Smooth muscle cell (in vitro differentiated cells): ENCODE measurements at regions not wholly inside any gene's neighbourhood (a gene's known extent, or its start where the extent isn't known, plus 50 kb on each side); places are given as distances from the start of the nearest gene placed in this dataset.
"Not testable (repeated sequence)": the region's sequence is repeated elsewhere in the genome, so short reads cannot be mapped to it uniquely, and the experiment has no call there.

Source experiments
- DNase-seq: peaks from one replicate; lab custom pipeline; 2025; ENCODE audit not compliant: unreplicated experiment; lab: John Stamatoyannopoulos, UW
- H2AFZ ChIP-seq: fragments of 200-600 bp; sonication (generic); 2 replicates; pipeline ENCODE4 v1.6.0; 2016; ENCODE audit warnings: antibody characterized with exemption, low read depth, mild to moderate bottlenecking
- H3F3A ChIP-seq: fragments of 200-600 bp; sonication (generic); 2 replicates; pipeline ENCODE4 v1.6.0; 2017; ENCODE audit warnings: antibody characterized with exemption, low read depth
- H3K27ac ChIP-seq: fragments of 200-600 bp; sonication (generic); 2 replicates; pipeline ENCODE4 v1.5.1; 2016; ENCODE audit warnings: low read depth, mild to moderate bottlenecking
- H3K27me3 ChIP-seq: fragments of 200-600 bp; sonication (generic); 2 replicates; pipeline ENCODE4 v1.6.1; 2016; ENCODE audit warnings: low read depth, mild to moderate bottlenecking
- H3K36me3 ChIP-seq: fragments of 200-600 bp; sonication (generic); 2 replicates; pipeline ENCODE4 v1.5.1; 2016; ENCODE audit warnings: low read depth
- H3K4me1 ChIP-seq: fragments of 200-600 bp; sonication (generic); 2 replicates; pipeline ENCODE4 v1.5.1; 2016; ENCODE audit warnings: low read depth
- H3K4me2 ChIP-seq: fragments of 200-600 bp; sonication (generic); 2 replicates; pipeline ENCODE4 v1.6.0; 2016; ENCODE audit warnings: mild to moderate bottlenecking
- H3K4me3 ChIP-seq: fragments of 200-600 bp; sonication (generic); 2 replicates; pipeline ENCODE4 v1.5.1; 2016; ENCODE audit warnings: mild to moderate bottlenecking
- H3K79me2 ChIP-seq: fragments of 200-600 bp; sonication (generic); 2 replicates; pipeline ENCODE4 v1.6.0; 2016; ENCODE audit warnings: low read depth, mild to moderate bottlenecking
- H3K9ac ChIP-seq: fragments of 200-600 bp; sonication (generic); 2 replicates; pipeline ENCODE4 v1.6.0; 2016; ENCODE audit warnings: low read depth
- H3K9me3 ChIP-seq: fragments of 200-600 bp; sonication (generic); replicated peaks from 2 replicates; pipeline ENCODE4 v1.5.1; 2016; ENCODE audit warnings: low read depth
- H4K20me1 ChIP-seq: fragments of 200-600 bp; sonication (generic); 2 replicates; pipeline ENCODE4 v1.6.0; 2016; ENCODE audit warnings: low read depth
- WGBS: methylation state at CpG from one replicate; pipeline ENCODE4 v1.1.7; 2016; ENCODE audit warnings: low lambda C conversion rate; 5-methylcytosine and 5-hydroxymethylcytosine counted together
- TF ChIP-seq, protein P1 (sequence below): fragments of 200-600 bp; sonication (generic); IDR thresholded peaks from 2 replicates; pipeline ENCODE4 v1.5.1; 2017; ENCODE audit warnings: borderline replicate concordance, mild to moderate bottlenecking, antibody characterized with exemption; ENCODE audit not compliant: insufficient read depth, poor library complexity, severe bottlenecking

DNA sequence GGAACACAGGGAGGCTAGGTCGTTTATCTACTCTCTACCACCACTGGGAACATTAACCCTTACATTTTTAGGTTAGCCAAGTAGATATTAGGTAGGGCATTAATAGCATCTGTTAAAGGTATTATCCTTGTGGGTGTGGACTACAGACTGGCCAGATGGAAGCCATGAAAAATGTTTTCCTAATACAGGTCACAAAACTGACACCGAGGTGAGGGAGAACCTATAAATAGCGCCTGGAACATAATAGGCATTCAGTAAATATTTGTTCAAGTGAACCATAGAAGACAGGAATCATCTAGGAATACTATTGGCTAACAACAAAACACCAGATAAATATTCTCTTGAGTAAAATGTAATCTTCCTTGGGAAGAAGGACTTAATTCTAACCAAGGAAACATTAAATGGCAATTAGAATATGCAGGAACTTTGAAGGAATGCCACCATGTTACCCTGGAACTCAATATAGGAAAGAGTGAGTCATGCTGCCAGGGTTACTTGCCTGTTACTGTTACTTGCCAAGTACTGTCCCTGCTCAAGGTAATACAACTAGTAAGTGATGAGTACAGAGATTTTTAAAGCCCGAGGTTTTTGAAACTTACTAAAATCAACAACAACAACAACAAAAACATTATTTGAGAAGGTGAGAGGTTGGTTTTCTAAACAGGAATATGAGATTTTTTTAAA lies 79.0 kb downstream of the SOX3 start:
- no peak overlapping the region for H3K9ac ChIP-seq
- no peak for DNase-seq
- H3K27ac ChIP-seq: no peak overlapping the region
- TF ChIP-seq, protein P1, sequence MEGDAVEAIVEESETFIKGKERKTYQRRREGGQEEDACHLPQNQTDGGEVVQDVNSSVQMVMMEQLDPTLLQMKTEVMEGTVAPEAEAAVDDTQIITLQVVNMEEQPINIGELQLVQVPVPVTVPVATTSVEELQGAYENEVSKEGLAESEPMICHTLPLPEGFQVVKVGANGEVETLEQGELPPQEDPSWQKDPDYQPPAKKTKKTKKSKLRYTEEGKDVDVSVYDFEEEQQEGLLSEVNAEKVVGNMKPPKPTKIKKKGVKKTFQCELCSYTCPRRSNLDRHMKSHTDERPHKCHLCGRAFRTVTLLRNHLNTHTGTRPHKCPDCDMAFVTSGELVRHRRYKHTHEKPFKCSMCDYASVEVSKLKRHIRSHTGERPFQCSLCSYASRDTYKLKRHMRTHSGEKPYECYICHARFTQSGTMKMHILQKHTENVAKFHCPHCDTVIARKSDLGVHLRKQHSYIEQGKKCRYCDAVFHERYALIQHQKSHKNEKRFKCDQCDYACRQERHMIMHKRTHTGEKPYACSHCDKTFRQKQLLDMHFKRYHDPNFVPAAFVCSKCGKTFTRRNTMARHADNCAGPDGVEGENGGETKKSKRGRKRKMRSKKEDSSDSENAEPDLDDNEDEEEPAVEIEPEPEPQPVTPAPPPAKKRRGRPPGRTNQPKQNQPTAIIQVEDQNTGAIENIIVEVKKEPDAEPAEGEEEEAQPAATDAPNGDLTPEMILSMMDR: no peak
- H3K4me3 ChIP-seq: no peak overlapping the region
- H3K79me2 ChIP-seq: no peaks in the 10 kb centered on the region
- WGBS: 71% methylated on average over 4 of the region's 4 CpGs
- H3F3A ChIP-seq: no peaks in the 10 kb centered on the region
- no peaks in the 10 kb centered on the region for H3K27me3 ChIP-seq
- H2AFZ ChIP-seq: no peak overlapping the region
- H3K36me3 ChIP-seq: no peaks in the 10 kb centered on the region
- H3K4me2 ChIP-seq: no peak overlapping the region
- H3K4me1 ChIP-seq: no peaks in the 10 kb centered on the region
- H4K20me1 ChIP-seq: no peaks in the 10 kb centered on the region
- no peaks in the 10 kb centered on the region for H3K9me3 ChIP-seq

DNA sequence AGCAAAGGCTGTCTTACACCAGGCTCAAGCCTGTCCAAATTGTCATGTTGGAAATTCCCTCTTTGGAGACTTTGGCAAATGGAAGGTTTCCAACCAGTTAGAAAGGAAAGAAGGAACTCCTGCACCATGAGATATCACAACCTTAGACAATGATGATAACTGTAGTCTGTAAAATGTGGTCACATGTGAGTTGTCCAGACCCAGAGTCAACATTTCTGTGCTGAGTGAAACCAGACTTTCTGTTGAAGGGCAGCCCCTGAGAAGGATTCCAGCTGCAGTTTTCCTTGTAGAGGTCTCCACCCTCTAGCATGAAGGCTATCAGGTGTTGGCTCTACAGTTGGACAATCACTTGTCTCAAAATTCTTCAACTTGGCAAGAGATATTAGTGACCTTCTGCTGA lies 82.4 kb downstream of the SOX3 start:
- Histone ChIP-seq H3K27me3 (no peaks in the 10 kb centered on the region), H2AFZ (no peak overlapping the region), H3K27ac (no peak overlapping the region), H3K4me2 (no peak overlapping the region), H3K4me1 (no peaks in the 10 kb centered on the region), H3K4me3 (no peak overlapping the region), H3K79me2 (no peaks in the 10 kb centered on the region), H3K9me3 (no peaks in the 10 kb centered on the region), H3K9ac (no peak overlapping the region), H3K36me3 (no peaks in the 10 kb centered on the region), H3F3A (no peaks in the 10 kb centered on the region), H4K20me1 (no peaks in the 10 kb centered on the region)
- TF ChIP-seq, protein P1: no peak
- DNase-seq: no peak

DNA sequence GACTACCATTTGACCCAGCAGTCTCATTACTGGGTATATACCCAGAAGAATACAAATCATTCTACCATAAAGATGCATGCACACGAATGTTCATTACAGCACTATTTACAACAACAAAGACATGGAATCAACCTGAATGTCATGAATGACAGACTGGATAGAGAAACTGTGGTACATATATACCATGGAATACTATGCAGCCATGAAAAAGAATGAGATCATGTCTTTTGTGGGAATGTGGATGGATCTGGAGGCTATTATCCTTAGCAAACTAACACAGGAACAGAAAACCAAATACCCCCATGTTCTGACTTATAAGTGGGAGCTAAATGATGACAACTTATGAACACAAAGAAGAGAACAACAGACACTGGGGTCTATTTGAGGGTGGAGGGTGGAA lies 102.7 kb downstream of the SOX3 start:
- not testable (repeated sequence) for H3K9me3 ChIP-seq, H3K27me3 ChIP-seq, H4K20me1 ChIP-seq, H3F3A ChIP-seq, H3K4me2 ChIP-seq, H3K36me3 ChIP-seq, DNase-seq, H3K9ac ChIP-seq, H3K4me1 ChIP-seq, H3K79me2 ChIP-seq, H3K4me3 ChIP-seq, H3K27ac ChIP-seq, H2AFZ ChIP-seq
- 68% methylated on average over 1 of the region's 1 CpG for WGBS

GRCh38 chrX:140396326-140396725 lies 108.5 kb downstream of the SOX3 start:
- DNase-seq, H3F3A ChIP-seq, H4K20me1 ChIP-seq, H2AFZ ChIP-seq, H3K4me3 ChIP-seq, H3K9me3 ChIP-seq, H3K79me2 ChIP-seq, H3K27ac ChIP-seq, H3K36me3 ChIP-seq, H3K9ac ChIP-seq, H3K4me1 ChIP-seq, H3K27me3 ChIP-seq, H3K4me2 ChIP-seq: not testable (repeated sequence)

DNA sequence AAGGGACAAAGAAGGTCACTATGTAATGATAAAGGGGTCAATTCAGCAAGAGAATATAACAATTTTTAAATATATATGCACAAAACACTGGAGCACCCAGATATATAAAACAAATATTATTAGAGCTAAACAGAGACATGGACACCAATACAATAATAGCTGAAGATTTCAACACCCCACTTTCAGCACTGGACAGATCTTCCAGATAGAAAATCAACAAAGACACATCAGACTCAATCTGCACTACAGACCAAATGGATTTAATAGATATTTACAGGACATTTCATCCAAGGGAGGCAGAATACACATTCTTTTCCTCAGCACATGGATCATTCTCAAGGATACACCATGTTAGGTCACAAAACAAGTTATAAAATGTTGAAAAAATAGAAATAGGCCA lies 111.4 kb downstream of the SOX3 start:
- Histone ChIP-seq H3K9ac (no peak overlapping the region), H3K4me2 (no peak overlapping the region), H3K4me1 (no peaks in the 10 kb centered on the region), H3K27ac (no peak overlapping the region), H3K27me3 (no peaks in the 10 kb centered on the region), H2AFZ (no peak overlapping the region), H4K20me1 (no peaks in the 10 kb centered on the region), H3K79me2 (no peaks in the 10 kb centered on the region), H3K36me3 (no peaks in the 10 kb centered on the region), H3K4me3 (no peak overlapping the region), H3F3A (no peaks in the 10 kb centered on the region), H3K9me3 (no peaks in the 10 kb centered on the region)
- TF ChIP-seq, protein P1: no peak
- DNase-seq: no peak
